K562 (cell line): ENCODE measurements at regions not wholly inside any gene's neighbourhood (a gene's known extent, or its start where the extent isn't known, plus 50 kb on each side); places are given as distances from the start of the nearest gene placed in this dataset.

ENCODE experiments used
- ATAC-seq: fragments of 200-7000 bp; cut with Tn5 transposase; 3 replicates; pipeline ENCODE4 v1.9.1; 2020; ENCODE audit warnings: moderate library complexity
- BruUV-seq: library from RNA; stranded (reverse); fragments of 400-500 nt; replicated peaks from 2 replicates; lab custom pipeline; 2021; lab: Mats Ljungman, UMichigan
- CTCF ChIA-PET: fragments of 300-600 bp; formaldehyde crosslinking; extraction: SDS; loops from one replicate; lab custom pipeline; 2021; ENCODE audit warnings: low intra/inter-chr PET ratio; lab: Yijun Ruan, JAX
- POLR2A ChIA-PET: fragments of 300-600, 350-650 bp; sonication (Branson Sonifier 250); formaldehyde crosslinking; extraction: SDS; loops from one replicate; lab custom pipeline; 2021; ENCODE audit warnings: antibody characterized with exemption, inconsistent platforms; lab: Yijun Ruan, JAX
- DNase-seq, 4 experiments: peaks; one replicate each; pipeline versions ENCODE4 v3.0.0 to v3.0.0-alpha.2; 2011 to 2018; ENCODE audit warnings: low spot score in 3 of 4, mixed read lengths in 3 of 4; ENCODE audit errors: extremely low read depth in 1 of 4
- FAIRE-seq: peaks from 2 replicates; lab custom pipeline; 2011; peaks lifted over from hg19 to GRCh38; lab: Jason Lieb, UNC
- H2AFZ ChIP-seq: 2 replicates; pipeline ENCODE4 v1.6.0; 2011; ENCODE audit warnings: low read depth, low read length, control low read depth, inconsistent platforms
- H3K27ac ChIP-seq: fragments of 200-600 bp; 3 replicates; pipeline ENCODE4 v1.8.0; 2011; ENCODE audit warnings: low read depth, mild to moderate bottlenecking, control low read depth, inconsistent platforms, low read length, moderate library complexity, mixed read lengths; ENCODE audit errors: extremely low read depth
- H3K27me3 ChIP-seq, 2 experiments: fragments of 300-600 bp in 1 of 2; 2 replicates in 1 of 2; 3 replicates in 1 of 2; pipeline versions ENCODE4 v1.6.0 to v1.8.0; 2011; ENCODE audit warnings: inconsistent platforms in 2 of 2, low read length in 2 of 2, mild to moderate bottlenecking in 1 of 2, mixed read lengths in 1 of 2, moderate library complexity in 1 of 2; ENCODE audit not compliant: control insufficient read depth in 2 of 2, insufficient read depth in 2 of 2
- H3K36me3 ChIP-seq: fragments of 300-600 bp; 3 replicates; pipeline ENCODE4 v1.8.0; 2011; ENCODE audit warnings: mild to moderate bottlenecking, low read length, inconsistent platforms; ENCODE audit not compliant: control insufficient read depth, insufficient read depth
- H3K4me1 ChIP-seq, 2 experiments: fragments of 200-600 bp in 1 of 2; replicated peaks in 1 of 2; 2 replicates in 1 of 2; 3 replicates in 1 of 2; pipeline versions ENCODE4 v1.5.1 to v1.8.0; 2011; ENCODE audit warnings: inconsistent platforms in 2 of 2, low read length in 2 of 2, mild to moderate bottlenecking in 1 of 2, mixed read lengths in 1 of 2, moderate library complexity in 1 of 2; ENCODE audit not compliant: control insufficient read depth in 2 of 2, insufficient read depth in 2 of 2
- H3K4me2 ChIP-seq: 2 replicates; pipeline ENCODE4 v1.6.1; 2011; ENCODE audit warnings: low read length, control low read depth, inconsistent platforms, mixed read lengths; ENCODE audit not compliant: insufficient read depth
- H3K4me3 ChIP-seq: fragments of 200-600 bp; sonication (generic), shearing (Covaris generic); 2 replicates; pipeline ENCODE4 v1.5.1; 2016; ENCODE audit warnings: control low read depth, inconsistent platforms
- H3K79me2 ChIP-seq: fragments of 200-600 bp; 3 replicates; pipeline ENCODE4 v1.8.0; 2011; ENCODE audit warnings: low read length, inconsistent platforms; ENCODE audit not compliant: control insufficient read depth, insufficient read depth
- H3K9ac ChIP-seq, 2 experiments: 2 replicates each; pipeline versions ENCODE4 v1.6.0 to v1.6.1; 2011; ENCODE audit warnings: low read depth in 2 of 2, low read length in 2 of 2, control low read depth in 1 of 2, inconsistent platforms in 1 of 2, mild to moderate bottlenecking in 1 of 2, mixed read lengths in 1 of 2; ENCODE audit not compliant: insufficient read depth in 1 of 2
- H3K9me1 ChIP-seq: one replicate; pipeline ENCODE4 v1.6.0; 2011; ENCODE audit warnings: inconsistent platforms, mild to moderate bottlenecking, low read length, moderate library complexity; ENCODE audit not compliant: control insufficient read depth, insufficient read depth
- H3K9me3 ChIP-seq: replicated peaks from 2 replicates; pipeline ENCODE4 v1.5.1; 2011; ENCODE audit warnings: low read depth, low read length, inconsistent platforms; ENCODE audit not compliant: control insufficient read depth, insufficient read depth
- H4K20me1 ChIP-seq: replicated peaks from 2 replicates; pipeline ENCODE4 v1.6.1; 2011; ENCODE audit warnings: low read length, inconsistent platforms, mixed read lengths; ENCODE audit not compliant: control insufficient read depth, insufficient read depth
- DLX4 ChIP-seq: fragments of 250-450 bp; sonication (Bioruptor Pico); IDR thresholded peaks from 2 replicates; pipeline ENCODE4 v1.6.1; 2021; ENCODE audit warnings: mild to moderate bottlenecking
- FOXJ3 ChIP-seq: sonication (generic); formaldehyde crosslinking; IDR thresholded peaks from 2 replicates; pipeline ENCODE4 v1.4.0; 2020; ENCODE audit warnings: mild to moderate bottlenecking, missing genetic modification reagents
- HOMEZ ChIP-seq: fragments of 250-450 bp; sonication (Bioruptor Pico); IDR thresholded peaks from 2 replicates; pipeline ENCODE4 v1.4.0; 2020; ENCODE audit warnings: mild to moderate bottlenecking, moderate library complexity
- MAFF ChIP-seq: IDR thresholded peaks from 2 replicates; pipeline ENCODE4 v1.6.1; 2012; ENCODE audit warnings: low read length, improper control_type of control experiment
- MTF1 ChIP-seq: fragments of 250-450 bp; sonication (Bioruptor Pico); IDR thresholded peaks from 2 replicates; pipeline ENCODE4 v1.9.0; 2021; ENCODE audit warnings: moderate library complexity, mild to moderate bottlenecking, inconsistent platforms, borderline replicate concordance
- NR0B1 ChIP-seq: fragments of 450-650 bp; IDR thresholded peaks from one replicate; pipeline ENCODE4 v1.6.1; 2018; ENCODE audit warnings: mild to moderate bottlenecking, moderate library complexity; ENCODE audit not compliant: partially characterized antibody
- SAFB2 ChIP-seq: fragments of 200-400 bp; formaldehyde crosslinking; IDR thresholded peaks from 2 replicates; pipeline ENCODE4 v1.6.1; 2018; ENCODE audit warnings: borderline replicate concordance, low read length, low read depth, moderate library complexity; ENCODE audit not compliant: severe bottlenecking
- SRSF3 ChIP-seq: fragments of 200-400 bp; formaldehyde crosslinking; IDR thresholded peaks from 2 replicates; pipeline ENCODE4 v1.6.1; 2016; ENCODE audit warnings: mild to moderate bottlenecking, low read length, moderate library complexity; ENCODE audit not compliant: insufficient read depth
- ZBED1 ChIP-seq: IDR thresholded peaks from 2 replicates; pipeline ENCODE4 v1.6.1; 2014
- ZBTB9 ChIP-seq: fragments of 450-650 bp; formaldehyde crosslinking; IDR thresholded peaks from 2 replicates; pipeline ENCODE4 v1.4.0; 2020; ENCODE audit warnings: mild to moderate bottlenecking, moderate library complexity
- ZNF518B ChIP-seq: fragments of 250-450 bp; sonication (Bioruptor Pico); IDR thresholded peaks from 2 replicates; pipeline ENCODE4 v1.5.0; 2021; ENCODE audit warnings: mild to moderate bottlenecking, moderate library complexity
- WGBS: fragments of 100-300 bp; shearing (Covaris generic); methylation state at CpG from one replicate; pipeline ENCODE4 v1.1.6; 2016; ENCODE audit warnings: low coverage, mixed read lengths; ENCODE audit not compliant: insufficient coverage; ENCODE audit errors: missing lambda C conversion rate; 5-methylcytosine and 5-hydroxymethylcytosine counted together
- in situ Hi-C: fragments of 300-500 bp; cut with MboI; formaldehyde crosslinking; loops from 4 replicates; pipeline ENCODE4 v1.15.0; 2018; ENCODE audit warnings: inconsistent platforms, mixed read lengths
- intact Hi-C: fragments of 100-400 bp; cut with micrococcal nuclease; formaldehyde crosslinking; loops from 2 replicates; pipeline ENCODE4 v1.14.2; 2022

- CTCF ChIA-PET, result no interaction called here
- Histone ChIP-seq H3K27me3 (no peaks in the 10 kb centered on the region), H3K9me1 (no peaks in the 10 kb centered on the region), H4K20me1 (no peaks in the 10 kb centered on the region), H3K36me3 (no peaks in the 10 kb centered on the region), H3K4me1 (peaks cover 3 to 7% of the 10 kb centered on the region in 2 experiments; a peak in 3 of 5 replicates), H3K79me2 (peaks cover 39% of the 10 kb centered on the region), H3K9me3 (no peaks in the 10 kb centered on the region), H3K4me3 (no peak overlapping the region), H3K9ac (no peak overlapping the region), H2AFZ (no peak overlapping the region), H3K4me2 (no peak overlapping the region), H3K27ac (no peak overlapping the region)
- intact Hi-C loops (no loop called here), in situ Hi-C loops (no loop called here)
- FAIRE-seq (no peak), ATAC-seq (no peak), DNase-seq (no peak)
- no peak for TF ChIP-seq DLX4 (CRISPR knock-in tag)
- no peak for TF ChIP-seq SAFB2
- no peak for TF ChIP-seq FOXJ3
- no peak for TF ChIP-seq MAFF
- TF ChIP-seq ZBED1, result no peak
- no peak for TF ChIP-seq HOMEZ
- TF ChIP-seq NR0B1, result no peak
- TF ChIP-seq MTF1 (CRISPR knock-in tag), result no peak
- TF ChIP-seq ZBTB9, result no peak
- no peak for TF ChIP-seq ZNF518B
- TF ChIP-seq SRSF3, result no peak
- WGBS, result 88% methylated on average over 5 of the region's 5 CpGs
- BruUV-seq, result no TSS peak
- POLR2A ChIA-PET, result interaction anchor here (1.1 kb wide), 1 partner anchor 9 kb away, joined by 3 read pairs; no protein-coding TSS in a partner anchor
These were observed 101.3 kb downstream of the KCNRG start for GRCh38 chr13:50116430-50116973.
